HuH-7.5 (cell line): ENCODE measurements at regions not wholly inside any gene's neighbourhood (a gene's known extent, or its start where the extent isn't known, plus 50 kb on each side); places are given as distances from the start of the nearest gene placed in this dataset.
"Not testable (repeated sequence)": the region's sequence is repeated elsewhere in the genome, so short reads cannot be mapped to it uniquely, and the experiment has no call there.

ENCODE experiments used
- DNase-seq: peaks from one replicate; pipeline ENCODE4 v3.0.0; 2011; ENCODE audit warnings: low spot score

- DNase-seq, result no peak
Observed at GRCh38 chr7:113389112-113389646, 270.8 kb upstream of the SMIM30 start.

- no peak for DNase-seq
Observed at GRCh38 chr7:113383638-113384037, 265.3 kb upstream of the SMIM30 start.

GRCh38 chr7:113379746-113380145 lies 261.4 kb upstream of the SMIM30 start:
- DNase-seq, result no peak

- DNase-seq, result no peak
Observed at GRCh38 chr7:113374955-113375354, 256.6 kb upstream of the SMIM30 start.

GRCh38 chr7:113373863-113374262 lies 255.5 kb upstream of the SMIM30 start:
- DNase-seq, result no peak

- DNase-seq, result no peak
Observed at GRCh38 chr7:113371416-113372043, 253.2 kb upstream of the SMIM30 start.

- no peak for DNase-seq
Observed at GRCh38 chr7:113370910-113371309, 252.6 kb upstream of the SMIM30 start.

GRCh38 chr7:113368256-113368655 lies 249.9 kb upstream of the SMIM30 start:
- no peak for DNase-seq

GRCh38 chr7:113367041-113367586 lies 248.8 kb upstream of the SMIM30 start:
- DNase-seq, result no peak

- DNase-seq, result no peak
Observed at GRCh38 chr7:113366122-113366521, 247.8 kb upstream of the SMIM30 start.

- no peak for DNase-seq
Observed at GRCh38 chr7:113349339-113349738, 231.0 kb upstream of the SMIM30 start.

- no peak for DNase-seq
Observed at GRCh38 chr7:113339661-113340060, 221.3 kb upstream of the SMIM30 start.

- no peak for DNase-seq
Observed at GRCh38 chr7:113338071-113338696, 219.8 kb upstream of the SMIM30 start.

- not testable (repeated sequence) for DNase-seq
Observed at GRCh38 chr7:113336838-113337237, 218.5 kb upstream of the SMIM30 start.

GRCh38 chr7:113331155-113331898 lies 213.0 kb upstream of the SMIM30 start:
- DNase-seq, result no peak

- no peak for DNase-seq
Observed at GRCh38 chr7:113321201-113321600, 202.8 kb upstream of the SMIM30 start.

- no peak for DNase-seq
Observed at GRCh38 chr7:113320419-113320818, 202.1 kb upstream of the SMIM30 start.

- DNase-seq, result no peak
Observed at GRCh38 chr7:113314594-113314993, 196.2 kb upstream of the SMIM30 start.

GRCh38 chr7:113308399-113308798 lies 190.0 kb upstream of the SMIM30 start:
- no peak for DNase-seq

- no peak for DNase-seq
Observed at GRCh38 chr7:113307147-113307546, 188.8 kb upstream of the SMIM30 start.

- no peak for DNase-seq
Observed at GRCh38 chr7:113306302-113306701, 187.9 kb upstream of the SMIM30 start.

GRCh38 chr7:113304104-113304503 lies 185.8 kb upstream of the SMIM30 start:
- no peak for DNase-seq

GRCh38 chr7:113303388-113303787 lies 185.0 kb upstream of the SMIM30 start:
- not testable (repeated sequence) for DNase-seq
